A673 (cell line): ENCODE measurements at regions not wholly inside any gene's neighbourhood (a gene's known extent, or its start where the extent isn't known, plus 50 kb on each side); places are given as distances from the start of the nearest gene placed in this dataset.

Experiments
- CTCF ChIP-seq: fragments of 300-800, 200-600 bp; sonication (generic); conservative IDR thresholded peaks from 2 replicates; pipeline ENCODE4 v1.5.1; 2017; ENCODE audit warnings: low read depth, mild to moderate bottlenecking, antibody characterized with exemption, low read length, moderate library complexity, mixed read lengths
- EZH2 ChIP-seq: fragments of 200-600 bp; sonication (generic); IDR thresholded peaks from 2 replicates; pipeline ENCODE4 v1.6.1; 2017; ENCODE audit warnings: borderline replicate concordance, low read depth, mild to moderate bottlenecking, mixed read lengths, antibody characterized with exemption, low read length; ENCODE audit not compliant: poor library complexity, severe bottlenecking

DNA sequence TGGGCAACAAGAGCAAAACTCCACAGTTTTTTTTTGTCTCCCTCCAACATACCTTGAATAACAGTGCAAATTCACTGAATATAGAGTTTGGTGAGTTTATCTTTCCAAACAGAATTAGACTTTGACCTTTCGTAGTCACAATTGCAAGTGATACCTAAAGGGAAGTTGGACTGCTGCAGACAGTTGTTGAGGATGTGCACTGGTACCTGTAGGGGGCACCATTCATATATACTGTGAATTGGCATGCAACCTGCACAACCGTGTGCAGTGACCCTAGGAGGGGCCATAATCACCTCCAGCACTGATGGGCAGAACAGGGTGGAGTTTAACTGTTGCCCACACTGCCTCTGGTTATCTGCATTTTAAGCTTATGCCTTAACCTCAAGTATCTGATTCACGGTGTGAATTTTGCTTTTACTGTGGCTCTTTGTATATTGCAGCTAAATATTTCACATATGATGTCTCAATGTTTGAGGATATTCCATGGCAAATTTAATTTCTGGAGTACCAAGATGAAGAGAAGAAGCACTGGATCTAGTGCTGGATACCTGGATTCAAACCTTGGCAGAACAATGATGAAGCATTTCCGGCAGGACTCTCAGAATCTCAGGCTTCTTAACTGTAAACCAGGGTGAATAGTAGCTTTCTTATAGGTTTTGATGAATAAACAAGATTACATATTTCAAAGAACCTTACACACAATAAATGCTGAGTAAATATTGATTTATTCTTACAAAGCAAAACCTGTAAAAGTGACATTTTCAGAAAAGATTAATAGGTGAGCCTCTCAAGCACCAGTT, 144.3 kb downstream of the ACTBL2 start:
- TF ChIP-seq CTCF (peak; percentile 73), EZH2 (no peak)
